Stomach (tissue), 8 donors: ENCODE measurements at regions not wholly inside any gene's neighbourhood (a gene's known extent, or its start where the extent isn't known, plus 50 kb on each side); places are given as distances from the start of the nearest gene placed in this dataset.

ENCODE experiments used
- DNase-seq, 2 donors: peaks; one replicate each; pipeline versions ENCODE4 v3.0.0 to v3.0.0-alpha.2; 2013 to 2019
- H3K27ac ChIP-seq, 5 donors: fragments of 200-600 bp in 4 of 5; sonication (generic) in 4 of 5; one replicate each; pipeline ENCODE4 v1.5.1; 2013 to 2019; ENCODE audit warnings: mild to moderate bottlenecking in 1 of 5, moderate library complexity in 1 of 5
- H3K27me3 ChIP-seq, 3 donors: fragments of 200-600 bp; sonication (generic); one replicate each; pipeline ENCODE4 v1.5.1; 2017 to 2019; ENCODE audit warnings: mixed run types in 1 of 3
- H3K36me3 ChIP-seq, 4 donors: fragments of 200-600 bp; sonication (generic); 1 replicate in 3 of 4; 2 replicates in 1 of 4; pipeline ENCODE4 v1.5.1; 2016 to 2019
- H3K4me1 ChIP-seq, 4 donors: fragments of 200-600 bp; sonication (generic); one replicate each; pipeline ENCODE4 v1.5.1; 2016 to 2019
- H3K4me3 ChIP-seq, 4 donors: fragments of 200-600 bp; sonication (generic) in 3 of 4; one replicate each; pipeline ENCODE4 v1.5.1; 2016 to 2019; ENCODE audit warnings: mild to moderate bottlenecking in 1 of 4
- H3K9me3 ChIP-seq, 4 donors: fragments of 200-600 bp; sonication (generic); one replicate each; pipeline ENCODE4 v1.5.1; 2016 to 2019
- CTCF ChIP-seq, 7 experiments: fragments of 450-650 bp in 4 of 7; fragments of 200-600 bp in 3 of 7; sonication (generic) in 3 of 7; IDR thresholded peaks; one replicate each; pipeline ENCODE4 v1.5.1; 2016 to 2019; ENCODE audit warnings: antibody characterized with exemption in 7 of 7, control low read depth in 2 of 7, mild to moderate bottlenecking in 1 of 7
- EP300 ChIP-seq: sonication (generic); formaldehyde crosslinking; IDR thresholded peaks from one replicate; pipeline ENCODE4 v1.6.1; 2017; ENCODE audit warnings: antibody characterized with exemption
- POLR2A ChIP-seq, 4 donors: fragments of 450-650 bp; IDR thresholded peaks; one replicate each; pipeline ENCODE4 v1.6.1; 2016; ENCODE audit warnings: antibody characterized with exemption in 4 of 4, control low read depth in 2 of 4, mild to moderate bottlenecking in 1 of 4, moderate library complexity in 1 of 4
- POLR2AphosphoS5 ChIP-seq, 3 donors: sonication (generic); formaldehyde crosslinking; IDR thresholded peaks; one replicate each; pipeline ENCODE4 v1.6.1; 2016; ENCODE audit warnings: antibody characterized with exemption in 3 of 3
- WGBS, 5 donors: extraction: QIAGEN DNeasy Blood & Tissue Kit in 3 of 5; methylation state at CpG; one replicate each; pipeline versions ENCODE4 v1.1.5 to v1.1.7; 2013 to 2018; 5-methylcytosine and 5-hydroxymethylcytosine counted together
- intact Hi-C: fragments of 100-400 bp; cut with DNase I; formaldehyde crosslinking; loops from one replicate; pipeline ENCODE4 v1.15.1; 2023; ENCODE audit warnings: low total_unique reads
- donor health status: healthy with polysubstance abuse.
- donor health status: Bipolar disorder and iron deficiency.
- donor health status: healthy.

DNA sequence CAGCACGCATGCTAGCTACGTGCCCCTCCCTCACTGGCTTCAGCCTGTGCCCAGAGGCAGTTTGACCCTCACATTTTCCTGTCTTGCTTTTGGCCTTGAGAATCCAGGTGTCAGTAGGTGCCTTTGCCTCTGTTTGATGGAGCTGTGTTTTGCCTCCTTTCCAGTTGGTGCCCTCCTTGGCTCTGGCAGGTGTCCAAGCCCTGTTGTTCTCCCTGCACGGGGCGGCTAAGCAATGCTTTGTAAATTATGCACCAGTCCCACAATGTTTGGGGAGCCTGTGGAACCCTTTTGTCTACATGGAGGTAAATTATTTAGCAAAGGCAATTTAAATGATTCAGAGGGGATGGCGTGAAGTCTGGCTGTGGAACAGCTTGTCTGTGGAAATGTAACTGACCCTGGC, 202.9 kb upstream of the BOD1L1 start:
- Histone ChIP-seq H3K27ac (no peak overlapping the region), H3K4me3 (no peak overlapping the region), H3K27me3 (no peaks in the 10 kb centered on the region), H3K36me3 (no peaks in the 10 kb centered on the region), H3K4me1 (no peaks in the 10 kb centered on the region), H3K9me3 (peaks cover 0 to 2% (median under 1%) of the 10 kb centered on the region in 4 donors)
- WGBS, 5 donors: 66 to 76% (median 70%) methylated on average over 5 of the region's 5 CpGs
- intact Hi-C loops: no loop called here
- TF ChIP-seq EP300 (no peak), POLR2A (IDR thresholded peaks at IDR 0.05) (no peak), CTCF (IDR thresholded peaks at IDR 0.05) (no peak), POLR2AphosphoS5 (IDR thresholded peaks at IDR 0.05) (no peak)
- DNase-seq: no peak

DNA sequence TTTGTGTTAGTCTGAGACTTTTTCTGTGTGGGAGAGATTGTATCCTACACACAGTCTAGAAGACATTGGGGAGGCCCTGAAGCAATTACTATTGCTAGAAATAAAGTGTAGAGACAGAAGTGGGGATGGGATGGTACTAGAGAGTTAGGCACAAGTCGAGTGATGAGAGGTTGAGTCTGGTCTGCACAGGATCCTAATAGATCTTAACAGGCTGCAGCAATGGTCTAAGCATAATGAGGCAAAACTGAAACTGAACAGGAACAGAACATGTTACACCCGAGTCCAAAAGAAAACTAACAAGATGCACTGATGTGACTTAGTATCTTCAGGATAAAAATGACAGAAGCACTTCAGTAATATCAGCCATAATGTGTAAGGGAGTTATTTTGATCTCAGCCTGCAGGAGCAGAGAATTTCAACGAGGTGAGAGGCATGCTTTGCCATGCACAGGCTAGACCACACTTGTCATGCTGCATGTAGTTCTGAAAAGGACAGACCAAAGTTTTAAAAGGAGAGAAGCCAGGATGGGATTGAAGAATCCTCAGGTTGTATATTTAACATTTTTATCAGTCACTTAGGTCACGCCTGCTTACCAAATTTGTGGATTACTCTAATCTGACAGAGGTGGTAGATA, 205.8 kb upstream of the BOD1L1 start:
- DNase-seq: no peak
- no peaks in the 10 kb centered on the region for H3K9me3 ChIP-seq
- no peak for TF ChIP-seq POLR2AphosphoS5 (IDR thresholded peaks at IDR 0.05)
- TF ChIP-seq EP300: no peak
- TF ChIP-seq POLR2A (IDR thresholded peaks at IDR 0.05): no peak
- no peak for TF ChIP-seq CTCF (IDR thresholded peaks at IDR 0.05)
- H3K36me3 ChIP-seq: no peaks in the 10 kb centered on the region
- H3K4me1 ChIP-seq: no peaks in the 10 kb centered on the region
- H3K4me3 ChIP-seq: no peak overlapping the region
- H3K27ac ChIP-seq: no peak overlapping the region
- intact Hi-C loops: no loop called here
- no peaks in the 10 kb centered on the region for H3K27me3 ChIP-seq
- 57 to 65% (median 64%) methylated on average over 4 of the region's 4 CpGs for WGBS, 5 donors

GRCh38 chr4:13836946-13837912, 209.7 kb upstream of the BOD1L1 start:
- H3K27ac ChIP-seq: no peak overlapping the region
- TF ChIP-seq CTCF (IDR thresholded peaks at IDR 0.05): no peak
- no peak for TF ChIP-seq EP300
- TF ChIP-seq POLR2A (IDR thresholded peaks at IDR 0.05): no peak
- TF ChIP-seq POLR2AphosphoS5 (IDR thresholded peaks at IDR 0.05): no peak
- no peak for DNase-seq
- no peaks in the 10 kb centered on the region for H3K9me3 ChIP-seq
- intact Hi-C loops: no loop called here
- 42 to 50% (median 45%) methylated on average over 6 of the region's 6 CpGs for WGBS, 5 donors
- H3K4me1 ChIP-seq: no peaks in the 10 kb centered on the region
- no peaks in the 10 kb centered on the region for H3K27me3 ChIP-seq
- no peak overlapping the region for H3K4me3 ChIP-seq
- H3K36me3 ChIP-seq: no peaks in the 10 kb centered on the region

GRCh38 chr4:13840502-13841190, 213.1 kb upstream of the BOD1L1 start:
- DNase-seq: no peak
- TF ChIP-seq POLR2A (IDR thresholded peaks at IDR 0.05) (no peak), EP300 (no peak), POLR2AphosphoS5 (IDR thresholded peaks at IDR 0.05) (no peak), CTCF (IDR thresholded peaks at IDR 0.05) (no peak)
- Histone ChIP-seq H3K4me1 (no peaks in the 10 kb centered on the region), H3K36me3 (no peaks in the 10 kb centered on the region), H3K9me3 (no peaks in the 10 kb centered on the region), H3K27me3 (no peaks in the 10 kb centered on the region), H3K4me3 (no peak overlapping the region), H3K27ac (no peak overlapping the region)
- WGBS, 5 donors: 50 to 65% (median 56%) methylated on average over 12 of the region's 12 CpGs
- intact Hi-C loops: no loop called here
